OCI-LY1 (cell line): ENCODE measurements at regions not wholly inside any gene's neighbourhood (a gene's known extent, or its start where the extent isn't known, plus 50 kb on each side); places are given as distances from the start of the nearest gene placed in this dataset.

ENCODE experiments used
- EZH2 ChIP-seq: fragments of 200-600 bp; sonication (generic), shearing (Covaris generic); IDR thresholded peaks from 2 replicates; pipeline ENCODE4 v1.8.0; 2017; ENCODE audit warnings: borderline replicate concordance, mixed run types, mild to moderate bottlenecking, antibody characterized with exemption, low read length, moderate library complexity, mixed read lengths
- TF ChIP-seq, protein P1 (sequence below): fragments of 200-600 bp; sonication (generic), shearing (Covaris generic); IDR thresholded peaks from 2 replicates; pipeline ENCODE4 v1.5.1; 2017; ENCODE audit warnings: mild to moderate bottlenecking, antibody characterized with exemption, low read length, moderate library complexity, mixed read lengths

DNA sequence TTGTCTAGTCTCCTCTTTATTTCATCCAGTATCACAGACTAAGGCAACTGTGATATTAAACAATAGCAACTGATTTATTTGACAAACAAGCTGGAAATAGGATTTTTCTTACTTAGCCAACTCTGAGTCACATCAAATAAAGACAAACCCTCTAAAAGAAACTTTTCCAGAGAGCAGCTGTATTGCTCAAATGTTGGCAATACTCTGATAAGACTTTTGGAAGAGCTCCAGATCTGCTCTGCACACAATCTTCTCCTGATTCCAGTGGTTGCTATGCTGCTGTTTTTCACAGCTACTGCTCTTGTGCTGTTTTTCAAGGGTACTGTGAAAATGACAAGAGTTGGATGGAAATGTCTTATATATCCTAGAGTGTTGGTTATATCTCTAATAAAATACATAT, 1479.2 kb downstream of the SLITRK5 start:
- TF ChIP-seq, protein P1, sequence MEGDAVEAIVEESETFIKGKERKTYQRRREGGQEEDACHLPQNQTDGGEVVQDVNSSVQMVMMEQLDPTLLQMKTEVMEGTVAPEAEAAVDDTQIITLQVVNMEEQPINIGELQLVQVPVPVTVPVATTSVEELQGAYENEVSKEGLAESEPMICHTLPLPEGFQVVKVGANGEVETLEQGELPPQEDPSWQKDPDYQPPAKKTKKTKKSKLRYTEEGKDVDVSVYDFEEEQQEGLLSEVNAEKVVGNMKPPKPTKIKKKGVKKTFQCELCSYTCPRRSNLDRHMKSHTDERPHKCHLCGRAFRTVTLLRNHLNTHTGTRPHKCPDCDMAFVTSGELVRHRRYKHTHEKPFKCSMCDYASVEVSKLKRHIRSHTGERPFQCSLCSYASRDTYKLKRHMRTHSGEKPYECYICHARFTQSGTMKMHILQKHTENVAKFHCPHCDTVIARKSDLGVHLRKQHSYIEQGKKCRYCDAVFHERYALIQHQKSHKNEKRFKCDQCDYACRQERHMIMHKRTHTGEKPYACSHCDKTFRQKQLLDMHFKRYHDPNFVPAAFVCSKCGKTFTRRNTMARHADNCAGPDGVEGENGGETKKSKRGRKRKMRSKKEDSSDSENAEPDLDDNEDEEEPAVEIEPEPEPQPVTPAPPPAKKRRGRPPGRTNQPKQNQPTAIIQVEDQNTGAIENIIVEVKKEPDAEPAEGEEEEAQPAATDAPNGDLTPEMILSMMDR = no peak
- no peak for TF ChIP-seq EZH2
